GM12878 (cell line): ENCODE measurements at regions not wholly inside any gene's neighbourhood (a gene's known extent, or its start where the extent isn't known, plus 50 kb on each side); places are given as distances from the start of the nearest gene placed in this dataset.

Experiments used
- ATAC-seq: fragments of 200-7000 bp; cut with Tn5 transposase; 3 replicates; pipeline ENCODE4 v1.9.1; 2020; ENCODE audit warnings: mild to moderate bottlenecking, moderate library complexity
- BruUV-seq: library from RNA; stranded (reverse); fragments of 400-500 nt; replicated peaks from 2 replicates; lab custom pipeline; 2021; lab: Mats Ljungman, UMichigan
- CTCF ChIA-PET: fragments of 300-600 bp; sonication (Branson Sonifier 250); formaldehyde crosslinking; extraction: SDS; loops from one replicate; lab custom pipeline; 2021; ENCODE audit warnings: inconsistent platforms; lab: Yijun Ruan, JAX
- POLR2A ChIA-PET: fragments of 350-600 bp; formaldehyde crosslinking; extraction: SDS; loops from one replicate; lab custom pipeline; 2021; ENCODE audit warnings: inconsistent platforms; lab: Charles Lee
- RAD21 ChIA-PET: fragments of 300-600 bp; sonication (Branson Sonifier 250); formaldehyde crosslinking; loops from one replicate; lab custom pipeline; 2023; ENCODE audit warnings: antibody characterized with exemption; ENCODE audit not compliant: unreplicated experiment; lab: Charles Lee
- SMC1A ChIA-PET: fragments of 300-600 bp; sonication (Branson Sonifier 250); formaldehyde crosslinking; loops from one replicate; lab custom pipeline; 2023; ENCODE audit not compliant: unreplicated experiment, uncharacterized antibody; lab: Charles Lee
- DNase-seq: peaks from one replicate; pipeline ENCODE4 v3.0.0-alpha.2; 2011; ENCODE audit warnings: low read depth, low spot score
- FAIRE-seq: peaks from 3 replicates; lab custom pipeline; 2011; peaks lifted over from hg19 to GRCh38; lab: Jason Lieb, UNC
- H2AFZ ChIP-seq: 2 replicates; pipeline ENCODE4 v1.6.0; 2011; ENCODE audit warnings: low read depth, low read length, control low read depth; ENCODE audit not compliant: control insufficient read depth
- H3K27ac ChIP-seq: 2 replicates; pipeline ENCODE4 v1.5.1; 2011; ENCODE audit warnings: control low read depth; ENCODE audit not compliant: control insufficient read depth, insufficient read depth
- H3K27me3 ChIP-seq, 2 experiments: replicated peaks in 1 of 2; 2 replicates each; pipeline versions ENCODE4 v1.6.0 to v1.6.1; 2011; ENCODE audit warnings: low read length in 1 of 2; ENCODE audit not compliant: control insufficient read depth in 2 of 2, insufficient read depth in 2 of 2
- H3K36me3 ChIP-seq, 2 experiments: 2 replicates each; pipeline ENCODE4 v1.5.1; 2011; ENCODE audit warnings: low read length in 1 of 2; ENCODE audit not compliant: control insufficient read depth in 2 of 2, insufficient read depth in 2 of 2
- H3K4me1 ChIP-seq: 2 replicates; pipeline ENCODE4 v1.6.1; 2011; ENCODE audit warnings: mild to moderate bottlenecking, low read length, moderate library complexity, mixed read lengths; ENCODE audit not compliant: control insufficient read depth, insufficient read depth
- H3K4me2 ChIP-seq: 2 replicates; pipeline ENCODE4 v1.6.0; 2011; ENCODE audit warnings: control low read depth; ENCODE audit not compliant: control insufficient read depth, insufficient read depth
- H3K4me3 ChIP-seq: fragments of 200-600 bp; sonication (generic); 2 replicates; pipeline ENCODE4 v1.5.1; 2016
- H3K79me2 ChIP-seq: 2 replicates; pipeline ENCODE4 v1.6.0; 2011; ENCODE audit warnings: low read length; ENCODE audit not compliant: control insufficient read depth, insufficient read depth
- H3K9ac ChIP-seq: 2 replicates; pipeline ENCODE4 v1.8.0; 2011; ENCODE audit warnings: low read length, control low read depth, mixed read lengths; ENCODE audit not compliant: control insufficient read depth, insufficient read depth
- H3K9me3 ChIP-seq: replicated peaks from 3 replicates; pipeline ENCODE4 v1.5.1; 2011; ENCODE audit warnings: mild to moderate bottlenecking, low read length; ENCODE audit not compliant: control insufficient read depth, insufficient read depth
- H4K20me1 ChIP-seq: 2 replicates; pipeline ENCODE4 v1.6.0; 2011; ENCODE audit not compliant: control insufficient read depth, insufficient read depth
- HDGF ChIP-seq: fragments of 450-650 bp; IDR thresholded peaks from 2 replicates; pipeline ENCODE4 v1.6.1; 2016; ENCODE audit warnings: antibody characterized with exemption
- NR2C1 ChIP-seq: fragments of 450-650 bp; IDR thresholded peaks from 2 replicates; pipeline ENCODE4 v1.6.1; 2017; ENCODE audit warnings: antibody characterized with exemption, mild to moderate bottlenecking, moderate library complexity
- RFX5 ChIP-seq: IDR thresholded peaks from 2 replicates; pipeline ENCODE4 v1.6.1; 2011; ENCODE audit warnings: low read depth, low read length, improper control_type of control experiment
- RUNX3 ChIP-seq: IDR thresholded peaks from 2 replicates; pipeline ENCODE4 v1.6.1; 2012; ENCODE audit warnings: low read length, inconsistent platforms
- SMC3 ChIP-seq: IDR thresholded peaks from 2 replicates; pipeline ENCODE4 v1.6.1; 2011; ENCODE audit warnings: low read length, improper control_type of control experiment, borderline replicate concordance
- TAF1 ChIP-seq: IDR thresholded peaks from 2 replicates; pipeline ENCODE4 v1.6.1; 2011; ENCODE audit warnings: mild to moderate bottlenecking, low read depth, low read length, borderline replicate concordance
- ZNF687 ChIP-seq: fragments of 450-650 bp; IDR thresholded peaks from 2 replicates; pipeline ENCODE4 v1.6.1; 2017; ENCODE audit warnings: mild to moderate bottlenecking, moderate library complexity
- in situ Hi-C: fragments of 300-500 bp; cut with MboI; formaldehyde crosslinking; loops from 9 replicates; pipeline ENCODE4 v1.14.3; 2018; ENCODE audit warnings: mixed read lengths
- intact Hi-C: fragments of 100-400 bp; cut with micrococcal nuclease; formaldehyde crosslinking; loops from one replicate; pipeline ENCODE4 v1.14.2; 2022; ENCODE audit not compliant: unreplicated experiment

DNA sequence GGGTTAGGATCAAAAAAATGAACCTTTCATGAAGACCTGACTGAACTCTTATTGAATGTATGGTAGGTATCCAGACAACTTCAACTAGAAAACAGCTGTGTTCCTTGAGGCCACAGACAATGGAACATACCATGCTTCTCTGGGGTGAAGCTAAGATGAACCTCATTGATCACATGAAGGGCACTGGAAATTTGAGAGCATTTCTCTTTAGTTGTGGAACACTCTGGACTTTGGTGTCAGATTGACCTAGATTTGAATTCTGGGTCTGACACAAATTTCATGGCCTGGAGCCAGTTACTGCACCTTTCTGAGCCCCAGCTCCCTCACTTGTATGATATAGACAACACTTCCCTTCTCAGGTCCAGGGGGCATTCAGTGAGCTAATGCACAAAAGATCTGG lies 411.2 kb upstream of the ID2 start:
- no peak overlapping the region for H3K27ac ChIP-seq
- H3K9ac ChIP-seq, result no peak overlapping the region
- H3K4me2 ChIP-seq, result no peak overlapping the region
- H3K4me3 ChIP-seq, result no peak overlapping the region
- H2AFZ ChIP-seq, result no peak overlapping the region
- ChIA-PET SMC1A (interaction anchor here (0.5 to 1.3 kb wide), 4 partner anchors 10 to 917 kb away, joined by 3 read pairs; no protein-coding TSS in a partner anchor), POLR2A (no interaction called here), CTCF (interaction anchor here (0.8 to 1.7 kb wide), 4 partner anchors 9 to 262 kb away, joined by 3 to 5 read pairs (median 4); no protein-coding TSS in a partner anchor), RAD21 (no interaction called here)
- H3K36me3 ChIP-seq, result no peaks in the 10 kb centered on the region
- DNase-seq (no peak), ATAC-seq (no peak), FAIRE-seq (no peak)
- H3K27me3 ChIP-seq, result no peaks in the 10 kb centered on the region
- in situ Hi-C loops (no loop called here), intact Hi-C loops (no loop called here)
- no TSS peak for BruUV-seq
- no peaks in the 10 kb centered on the region for H4K20me1 ChIP-seq
- peaks cover 3% of the 10 kb centered on the region; the same call in 1 of the 3 replicates for H3K9me3 ChIP-seq
- no peaks in the 10 kb centered on the region for H3K79me2 ChIP-seq
- H3K4me1 ChIP-seq, result no peaks in the 10 kb centered on the region
- TF ChIP-seq RUNX3, result no peak
- TF ChIP-seq NR2C1, result no peak
- TF ChIP-seq TAF1, result no peak
- no peak for TF ChIP-seq ZNF687
- no peak for TF ChIP-seq HDGF
- TF ChIP-seq RFX5, result no peak
- no peak for TF ChIP-seq SMC3
